ENCODE measurements at regions not wholly inside any gene's neighbourhood (a gene's known extent, or its start where the extent isn't known, plus 50 kb on each side); places are given as distances from the start of the nearest gene placed in this dataset.

- TF ChIP-seq CTCF (conservative IDR thresholded peaks at IDR 0.05): no peak
- no peak overlapping the region for H3K27ac ChIP-seq
Measured at GRCh38 chr2:143822736-143823135, 693.5 kb downstream of the ARHGAP15 start.

GRCh38 chr2:143819764-143820163 lies 690.5 kb downstream of the ARHGAP15 start:
- H3K27ac ChIP-seq: no peak overlapping the region
- no peak for TF ChIP-seq CTCF (conservative IDR thresholded peaks at IDR 0.05)

- TF ChIP-seq CTCF (conservative IDR thresholded peaks at IDR 0.05): no peak
- no peak overlapping the region for H3K27ac ChIP-seq
Measured at GRCh38 chr2:143819190-143819735, 690.0 kb downstream of the ARHGAP15 start.

All from VCaP (cell line).